GM18867 (cell line): ENCODE measurements at regions not wholly inside any gene's neighbourhood (a gene's known extent, or its start where the extent isn't known, plus 50 kb on each side); places are given as distances from the start of the nearest gene placed in this dataset.

Experiments used
- ATAC-seq: cut with Tn5 transposase; IDR thresholded peaks from one replicate; pipeline ENCODE4 v1.9.1; 2021; ENCODE audit warnings: mild to moderate bottlenecking, moderate library complexity; ENCODE audit not compliant: unreplicated experiment

GRCh38 chr2:67516362-67516761 lies 119.2 kb downstream of the ETAA1 start:
- no peak for ATAC-seq

- ATAC-seq = no peak
Observed at GRCh38 chr2:67516899-67517530, 119.9 kb downstream of the ETAA1 start.

- no peak for ATAC-seq
Observed at GRCh38 chr2:67522148-67522547, 125.0 kb downstream of the ETAA1 start.

- ATAC-seq = no peak
Observed at GRCh38 chr2:67524213-67524612, 127.1 kb downstream of the ETAA1 start.

- ATAC-seq = no peak
Observed at GRCh38 chr2:67524777-67525176, 127.6 kb downstream of the ETAA1 start.

GRCh38 chr2:67526283-67526682 lies 129.2 kb downstream of the ETAA1 start:
- no peak for ATAC-seq

- no peak for ATAC-seq
Observed at GRCh38 chr2:67528320-67528719, 131.2 kb downstream of the ETAA1 start.

- no peak for ATAC-seq
Observed at GRCh38 chr2:67532387-67532786, 135.3 kb downstream of the ETAA1 start.

- no peak for ATAC-seq
Observed at GRCh38 chr2:67534745-67535144, 137.6 kb downstream of the ETAA1 start.

- ATAC-seq = no peak
Observed at GRCh38 chr2:67540962-67541361, 143.8 kb downstream of the ETAA1 start.

GRCh38 chr2:67544286-67544685 lies 147.2 kb downstream of the ETAA1 start:
- ATAC-seq = no peak

- no peak for ATAC-seq
Observed at GRCh38 chr2:67548317-67549201, 151.4 kb downstream of the ETAA1 start.

- no peak for ATAC-seq
Observed at GRCh38 chr2:67559156-67559555, 162.0 kb downstream of the ETAA1 start.

- no peak for ATAC-seq
Observed at GRCh38 chr2:67560771-67561456, 163.8 kb downstream of the ETAA1 start.

- no peak for ATAC-seq
Observed at GRCh38 chr2:67561457-67561965, 164.4 kb downstream of the ETAA1 start.

- ATAC-seq = no peak
Observed at GRCh38 chr2:67564076-67564475, 166.9 kb downstream of the ETAA1 start.

GRCh38 chr2:67564626-67565025 lies 167.5 kb downstream of the ETAA1 start:
- no peak for ATAC-seq

GRCh38 chr2:67565262-67565661 lies 168.1 kb downstream of the ETAA1 start:
- no peak for ATAC-seq

GRCh38 chr2:67565761-67566160 lies 168.6 kb downstream of the ETAA1 start:
- ATAC-seq = no peak

- no peak for ATAC-seq
Observed at GRCh38 chr2:67566285-67566684, 169.2 kb downstream of the ETAA1 start.

- no peak for ATAC-seq
Observed at GRCh38 chr2:67566958-67567635, 170.0 kb downstream of the ETAA1 start.
